K562 (cell line): ENCODE measurements at regions not wholly inside any gene's neighbourhood (a gene's known extent, or its start where the extent isn't known, plus 50 kb on each side); places are given as distances from the start of the nearest gene placed in this dataset.

Experiments used
- CBX2 ChIP-seq: fragments of 200-600 bp; sonication (generic); IDR thresholded peaks from one replicate; pipeline ENCODE4 v1.6.1; 2012; ENCODE audit warnings: mild to moderate bottlenecking, low read length, inconsistent platforms; ENCODE audit not compliant: insufficient read depth, poor library complexity, severe bottlenecking
- DLX4 ChIP-seq: fragments of 250-450 bp; sonication (Bioruptor Pico); IDR thresholded peaks from 2 replicates; pipeline ENCODE4 v1.6.1; 2021; ENCODE audit warnings: mild to moderate bottlenecking
- FOXM1 ChIP-seq, 2 experiments: fragments of 450-650 bp in 1 of 2; sonication (generic) in 1 of 2; formaldehyde crosslinking in 1 of 2; IDR thresholded peaks; 2 replicates each; pipeline versions ENCODE4 v1.6.1 to v1.9.0; 2017 to 2022; ENCODE audit warnings: low read depth in 2 of 2, mild to moderate bottlenecking in 2 of 2, missing genetic modification reagents in 1 of 2, moderate library complexity in 1 of 2
- HOXB6 ChIP-seq: fragments of 250-450 bp; sonication (Bioruptor Pico); IDR thresholded peaks from 2 replicates; pipeline ENCODE4 v1.5.1; 2022; ENCODE audit warnings: mild to moderate bottlenecking, borderline replicate concordance
- ILF3 ChIP-seq: fragments of 450-650 bp; IDR thresholded peaks from 2 replicates; pipeline ENCODE4 v1.6.1; 2018; ENCODE audit warnings: antibody characterized with exemption, mild to moderate bottlenecking, moderate library complexity, borderline replicate concordance
- JUN ChIP-seq, 2 experiments: sonication (generic) in 1 of 2; formaldehyde crosslinking in 1 of 2; IDR thresholded peaks; 2 replicates each; pipeline versions ENCODE4 v1.6.1 to v1.8.0; 2012 to 2022; ENCODE audit warnings: borderline replicate concordance in 2 of 2, mild to moderate bottlenecking in 2 of 2, improper control_type of control experiment in 1 of 2, low read depth in 1 of 2, low read length in 1 of 2, missing genetic modification reagents in 1 of 2
- LCOR ChIP-seq: sonication (generic); formaldehyde crosslinking; IDR thresholded peaks from 2 replicates; pipeline ENCODE4 v1.8.0; 2022; ENCODE audit warnings: mild to moderate bottlenecking, missing genetic modification reagents
- MCM7 ChIP-seq, 2 experiments: fragments of 450-650 bp; IDR thresholded peaks; 2 replicates each; pipeline ENCODE4 v1.6.1; 2016 to 2018
- MECOM ChIP-seq: fragments of 250-450 bp; sonication (Bioruptor Pico); IDR thresholded peaks from 2 replicates; pipeline ENCODE4 v1.8.0; 2022; ENCODE audit warnings: inconsistent platforms
- MEF2A ChIP-seq: IDR thresholded peaks from 2 replicates; pipeline ENCODE4 v1.6.1; 2011; ENCODE audit warnings: low read depth, mild to moderate bottlenecking, low read length, moderate library complexity; ENCODE audit not compliant: control insufficient read depth
- MITF ChIP-seq: IDR thresholded peaks from 2 replicates; pipeline ENCODE4 v1.6.1; 2014; ENCODE audit warnings: antibody characterized with exemption
- MYC ChIP-seq, 2 experiments: fragments of 250-450 bp in 1 of 2; sonication (Bioruptor Pico) in 1 of 2; IDR thresholded peaks; 2 replicates each; pipeline versions ENCODE4 v1.5.1 to v1.6.1; 2012 to 2021; ENCODE audit warnings: low read depth in 2 of 2, borderline replicate concordance in 1 of 2, improper control_type of control experiment in 1 of 2, low read length in 1 of 2, mild to moderate bottlenecking in 1 of 2, moderate library complexity in 1 of 2
- MYNN ChIP-seq, 2 experiments: sonication (generic); formaldehyde crosslinking in 1 of 2; IDR thresholded peaks; 2 replicates each; pipeline versions ENCODE4 v1.5.0 to v1.6.1; 2016 to 2020; ENCODE audit warnings: antibody characterized with exemption in 1 of 2, missing genetic modification reagents in 1 of 2
- PCBP1 ChIP-seq: fragments of 200-400 bp; formaldehyde crosslinking; IDR thresholded peaks from 2 replicates; pipeline ENCODE4 v1.6.1; 2018; ENCODE audit warnings: mild to moderate bottlenecking, low read depth, low read length; ENCODE audit not compliant: poor library complexity, severe bottlenecking
- PKNOX1 ChIP-seq: fragments of 450-650 bp; IDR thresholded peaks from 2 replicates; pipeline ENCODE4 v1.6.1; 2016
- PTTG1 ChIP-seq: fragments of 450-650 bp; IDR thresholded peaks from 2 replicates; pipeline ENCODE4 v1.6.1; 2016; ENCODE audit warnings: low read depth, mild to moderate bottlenecking, missing genetic modification characterization, missing compliant biosample characterization
- RCOR1 ChIP-seq, 2 experiments: IDR thresholded peaks; 2 replicates each; pipeline ENCODE4 v1.6.1; 2012; ENCODE audit warnings: low read depth in 2 of 2, low read length in 2 of 2, borderline replicate concordance in 1 of 2, improper control_type of control experiment in 1 of 2
- RNF2 ChIP-seq: sonication (generic); IDR thresholded peaks from 2 replicates; pipeline ENCODE4 v1.6.1; 2016
- TBL1XR1 ChIP-seq, 2 experiments: IDR thresholded peaks; 2 replicates each; pipeline ENCODE4 v1.6.1; 2012; ENCODE audit warnings: improper control_type of control experiment in 2 of 2, low read length in 2 of 2, mild to moderate bottlenecking in 1 of 2
- TCF3 ChIP-seq: sonication (generic); formaldehyde crosslinking; IDR thresholded peaks from 2 replicates; pipeline ENCODE4 v1.4.0; 2020; ENCODE audit warnings: mild to moderate bottlenecking, missing genetic modification reagents
- TEAD4 ChIP-seq, 2 experiments: sonication (generic) in 1 of 2; formaldehyde crosslinking in 1 of 2; IDR thresholded peaks; 2 replicates each; pipeline versions ENCODE4 v1.6.1 to v1.8.0; 2012 to 2022; ENCODE audit warnings: borderline replicate concordance in 1 of 2, inconsistent platforms in 1 of 2, low read length in 1 of 2, mild to moderate bottlenecking in 1 of 2, missing genetic modification reagents in 1 of 2
- TFAP4 ChIP-seq: sonication (generic); formaldehyde crosslinking; IDR thresholded peaks from 2 replicates; pipeline ENCODE4 v1.8.0; 2022; ENCODE audit warnings: missing genetic modification reagents, mild to moderate bottlenecking, moderate library complexity, borderline replicate concordance
- ZNF384 ChIP-seq: IDR thresholded peaks from 2 replicates; pipeline ENCODE4 v1.6.1; 2012; ENCODE audit warnings: low read depth, low read length, improper control_type of control experiment
- ZNF717 ChIP-seq: fragments of 250-450 bp; sonication (Bioruptor Pico); IDR thresholded peaks from 2 replicates; pipeline ENCODE4 v1.5.0; 2021

- TF ChIP-seq ILF3, result no peak
- no peak for TF ChIP-seq ZNF384
- TF ChIP-seq MECOM (CRISPR knock-in tag), result 0 out of 2 replicates have a peak, but pooled peaks have one; percentile 39
- peak; percentile 68; the same call in 1 of the 2 replicates for TF ChIP-seq MITF
- TF ChIP-seq MEF2A, result 0 out of 2 replicates have a peak, but pooled peaks have one; percentile 56
- peak; percentile 74; the same call in 1 of the 2 replicates for TF ChIP-seq MYNN (IDR thresholded peaks at IDR 0.05)
- no peak for TF ChIP-seq MYNN (CRISPR knock-in tag; IDR thresholded peaks at IDR 0.05)
- TF ChIP-seq PTTG1, result no peak
- TF ChIP-seq CBX2, result no peak
- peak; percentile 77 for TF ChIP-seq LCOR (CRISPR knock-in tag)
- TF ChIP-seq RCOR1 (IDR thresholded peaks at IDR 0.05; ENCODE audit: borderline replicate concordance in 1 of 2, low read depth in 2 of 2, low read length in 2 of 2), result peak in 1 of 2 experiments; percentile 62; a peak in 1 of 4 replicates
- TF ChIP-seq PKNOX1, result peak; percentile 38; the same call in 1 of the 2 replicates
- TF ChIP-seq TEAD4 (IDR thresholded peaks at IDR 0.05; ENCODE audit: low read length), result peak; percentile 91
- peak; percentile 33; the same call in 1 of the 2 replicates for TF ChIP-seq TEAD4 (CRISPR knock-in tag; IDR thresholded peaks at IDR 0.05; ENCODE audit: borderline replicate concordance)
- TF ChIP-seq RNF2, result 0 out of 2 replicates have a peak, but pooled peaks have one; percentile 28
- no peak for TF ChIP-seq MCM7 (IDR thresholded peaks at IDR 0.05)
- TF ChIP-seq ZNF717 (CRISPR knock-in tag), result no peak
- no peak for TF ChIP-seq PCBP1
- peak; percentile 60 for TF ChIP-seq FOXM1 (IDR thresholded peaks at IDR 0.05; ENCODE audit: low read depth)
- TF ChIP-seq FOXM1 (CRISPR knock-in tag; IDR thresholded peaks at IDR 0.05; ENCODE audit: low read depth), result no peak
- TF ChIP-seq TBL1XR1 (IDR thresholded peaks at IDR 0.05; ENCODE audit: low read length in 2 of 2), result 0 out of 4 replicates have a peak, but pooled peaks of 1 of the 2 experiments have one; percentile 45
- peak; percentile 59 for TF ChIP-seq MYC (IDR thresholded peaks at IDR 0.05; ENCODE audit: low read depth, low read length)
- TF ChIP-seq MYC (CRISPR knock-in tag; IDR thresholded peaks at IDR 0.05; ENCODE audit: borderline replicate concordance, low read depth), result no peak
- TF ChIP-seq TFAP4 (CRISPR knock-in tag), result peak; percentile 62
- TF ChIP-seq JUN (IDR thresholded peaks at IDR 0.05; ENCODE audit: borderline replicate concordance, low read depth, low read length), result peak; percentile 56; the same call in 1 of the 2 replicates
- no peak for TF ChIP-seq JUN (CRISPR knock-in tag; IDR thresholded peaks at IDR 0.05; ENCODE audit: borderline replicate concordance)
- no peak for TF ChIP-seq DLX4 (CRISPR knock-in tag)
- peak; percentile 91 for TF ChIP-seq TCF3
- no peak for TF ChIP-seq HOXB6 (CRISPR knock-in tag)
Observed at GRCh38 chr6:15793288-15793687, 130.5 kb upstream of the DTNBP1 start (continued).
